Activated CD4-positive, alpha-beta T cell treated with anti-CD3 and anti-CD28 coated beads, Interleukin-2, amount 50 U/mL, for 48 hours (primary cell): ENCODE measurements at regions not wholly inside any gene's neighbourhood (a gene's known extent, or its start where the extent isn't known, plus 50 kb on each side); places are given as distances from the start of the nearest gene placed in this dataset.
"Not testable (repeated sequence)": the region's sequence is repeated elsewhere in the genome, so short reads cannot be mapped to it uniquely, and the experiment has no call there.

Experiments used
- DNase-seq, 2 experiments: peaks; one replicate each; pipeline ENCODE4 v3.0.0-alpha.2; 2020

DNA sequence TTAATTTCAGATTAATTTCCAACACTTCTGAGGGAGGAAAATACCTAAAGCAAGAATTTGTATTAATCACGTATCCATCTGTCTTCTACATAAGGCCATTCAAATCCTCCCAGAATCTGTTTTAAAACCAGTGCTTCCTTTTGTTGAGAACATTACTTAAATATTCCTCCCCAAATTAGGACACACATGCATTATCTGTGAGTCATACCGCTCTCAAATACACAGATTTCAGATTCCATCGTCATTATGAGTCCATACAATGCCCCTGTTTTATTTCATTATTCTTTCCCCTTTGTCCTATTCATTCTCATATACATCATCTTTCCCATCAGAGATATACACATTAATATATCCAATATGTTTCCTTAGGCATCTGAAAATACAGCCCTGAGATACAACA is 57.3 kb upstream of the PRSS12 start:
- no peak for DNase-seq

DNA sequence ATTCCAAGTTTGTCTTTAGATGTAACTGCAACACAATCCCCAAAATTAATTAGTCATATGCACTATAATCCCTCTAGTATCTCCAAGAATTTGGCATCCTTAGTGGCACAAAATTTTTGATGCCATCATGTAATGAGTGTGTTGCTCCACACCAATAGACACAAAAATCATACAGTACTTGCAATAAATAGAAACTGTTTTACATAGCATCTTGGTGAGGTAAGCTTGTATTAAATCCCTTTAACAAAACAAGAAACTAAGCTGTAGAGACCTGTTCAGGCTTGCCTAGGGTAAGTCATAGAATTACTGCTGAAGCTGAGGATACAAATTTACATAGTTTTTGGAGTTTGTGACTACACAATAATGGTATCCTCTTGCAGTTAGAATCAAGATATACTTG is 64.5 kb upstream of the PRSS12 start:
- DNase-seq: no peak

GRCh38 chr4:118417800-118418199 is 65.0 kb upstream of the PRSS12 start:
- DNase-seq: not testable (repeated sequence)

- DNase-seq: not testable (repeated sequence)
These were observed 65.6 kb upstream of the PRSS12 start for GRCh38 chr4:118418396-118418795.

DNA sequence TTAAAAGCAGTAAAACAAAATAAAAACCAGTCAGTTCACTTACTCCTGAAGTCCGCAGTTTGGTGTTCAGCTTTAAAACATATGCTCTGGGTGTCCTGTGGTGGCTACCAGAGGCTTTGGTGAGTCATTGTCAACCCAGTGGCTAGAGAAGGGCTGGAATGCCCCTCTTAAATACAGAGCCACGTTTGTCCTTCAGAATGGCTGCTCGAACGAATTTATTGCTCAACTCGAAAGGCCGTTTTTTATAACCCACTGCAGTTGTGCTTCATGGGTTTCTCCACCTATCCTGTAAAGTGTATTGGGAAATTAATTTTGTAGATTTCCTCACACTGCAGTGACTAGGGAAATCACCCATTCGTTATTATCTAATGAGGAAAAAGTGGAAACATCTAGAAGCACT is 66.8 kb upstream of the PRSS12 start:
- DNase-seq: not testable (repeated sequence)

GRCh38 chr4:118424062-118424461 is 71.3 kb upstream of the PRSS12 start:
- peak; percentile 51 to 59 for DNase-seq

DNA sequence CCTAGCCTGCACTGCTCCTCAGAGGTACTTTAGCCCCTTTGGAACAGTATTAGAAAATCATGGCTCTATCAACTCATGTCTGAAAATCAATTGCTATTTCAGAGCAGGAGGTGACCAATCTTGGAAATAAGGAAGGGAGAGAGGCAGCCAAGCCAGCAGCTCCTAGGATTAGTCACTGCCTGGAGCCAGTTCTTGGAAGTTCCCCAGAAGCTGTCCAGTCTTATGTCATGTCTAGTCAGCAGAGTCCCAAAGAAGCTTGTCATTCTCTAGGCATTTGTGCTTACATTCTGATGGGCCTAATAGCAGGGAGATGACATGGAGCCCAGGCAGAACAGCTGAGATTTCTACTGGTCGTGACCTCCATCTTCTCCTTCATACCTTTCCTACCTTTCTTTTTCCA is 76.1 kb upstream of the PRSS12 start:
- DNase-seq: not testable (repeated sequence)

GRCh38 chr4:118432359-118432758 is 79.6 kb upstream of the PRSS12 start:
- not testable (repeated sequence) for DNase-seq

GRCh38 chr4:118433612-118434375 is 81.0 kb upstream of the PRSS12 start:
- DNase-seq: not testable (repeated sequence)

GRCh38 chr4:118435415-118435814 is 82.6 kb upstream of the PRSS12 start:
- not testable (repeated sequence) for DNase-seq

DNA sequence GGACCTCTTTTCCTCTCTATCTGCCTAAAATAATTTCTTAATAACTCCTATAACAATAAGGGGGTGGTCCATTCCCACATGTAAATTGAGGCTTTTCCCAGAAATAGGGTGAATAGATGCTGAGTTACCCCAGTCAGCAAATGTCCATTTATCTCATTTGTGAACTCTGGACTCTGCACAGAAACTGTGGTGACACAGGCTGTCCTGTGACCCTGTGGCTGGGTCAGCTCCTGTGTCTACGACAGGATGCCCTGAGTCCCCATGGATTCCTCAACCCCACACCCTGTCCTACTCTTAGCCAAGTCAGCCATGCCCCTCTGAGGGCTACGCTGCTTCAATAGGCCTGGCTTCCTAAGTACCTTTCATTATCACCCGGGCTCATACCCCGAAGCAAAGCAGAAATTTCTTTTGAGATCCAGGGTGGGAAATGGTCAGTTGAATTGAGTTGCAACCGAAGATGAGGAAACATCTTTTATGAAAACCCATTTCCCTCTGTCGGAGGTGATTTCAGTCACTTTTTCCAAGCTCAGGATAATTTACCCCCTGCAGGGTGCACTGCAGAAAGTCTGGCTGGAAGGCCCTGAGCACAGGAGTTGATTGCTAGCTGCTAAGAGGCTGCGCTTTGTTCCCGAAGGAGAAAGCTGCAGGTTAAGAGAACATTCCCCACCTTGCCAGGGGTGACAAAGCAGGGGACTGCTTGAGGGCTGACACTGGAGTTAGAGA is 89.5 kb upstream of the PRSS12 start:
- not testable (repeated sequence) for DNase-seq

DNA sequence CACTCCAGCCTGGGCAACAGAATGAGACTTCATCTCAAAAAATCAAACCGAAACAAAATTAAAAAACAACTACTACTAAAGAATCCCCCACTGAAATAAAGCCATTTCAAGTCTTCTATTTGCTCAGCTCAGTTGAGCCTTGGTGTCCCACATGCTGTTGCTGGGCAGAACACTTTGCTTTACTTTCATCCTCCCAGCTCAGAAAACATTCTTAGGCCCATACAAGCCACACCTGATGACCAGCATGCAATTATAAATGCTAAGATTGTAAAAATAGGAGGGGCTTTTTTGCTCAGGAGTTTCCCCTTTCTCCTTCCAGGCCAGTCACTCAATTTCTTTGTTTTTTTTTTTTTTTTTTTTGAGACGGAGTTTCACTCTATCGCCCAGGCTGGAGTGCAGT is 94.6 kb upstream of the PRSS12 start:
- DNase-seq: not testable (repeated sequence)

DNA sequence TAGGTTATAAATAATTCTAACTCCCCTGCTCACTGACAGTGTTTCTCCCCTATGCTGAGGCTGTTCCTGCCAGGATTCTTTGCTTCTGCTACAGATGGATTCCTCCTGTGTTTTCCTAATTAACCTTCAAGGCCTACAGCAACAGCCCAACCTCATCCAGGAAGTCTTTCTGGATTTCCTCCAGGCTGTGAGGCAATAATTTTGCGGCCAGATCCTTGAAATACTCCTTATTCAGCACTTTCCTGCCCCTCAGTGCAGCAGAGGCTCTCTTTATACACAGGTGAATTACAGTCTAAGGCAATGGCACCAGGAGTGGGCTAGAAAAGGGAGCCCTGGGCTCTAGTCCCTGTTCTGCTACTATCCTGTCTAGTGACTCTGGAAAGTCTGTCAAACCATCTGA is 102.1 kb upstream of the PRSS12 start:
- not testable (repeated sequence) for DNase-seq

GRCh38 chr4:118461435-118461834 is 108.6 kb upstream of the PRSS12 start:
- DNase-seq: not testable (repeated sequence)

DNA sequence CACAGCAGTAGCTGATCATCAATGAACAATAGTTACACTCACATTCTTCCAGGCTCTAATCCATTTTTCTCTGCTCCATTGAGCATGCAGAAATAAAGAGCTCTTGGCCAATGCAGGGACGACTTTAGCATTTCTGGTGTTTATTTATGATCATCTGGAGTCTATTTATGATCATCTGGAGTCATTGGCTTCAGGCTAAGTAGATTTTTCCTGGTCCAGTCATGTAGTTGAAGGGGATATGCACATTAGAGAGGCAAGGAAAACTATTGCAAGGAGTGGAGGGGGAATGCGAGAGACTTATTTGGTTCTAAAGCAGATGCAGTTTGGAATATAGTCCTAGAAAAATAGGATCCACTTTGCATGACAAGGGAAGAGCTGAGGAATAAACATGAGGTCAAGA is 113.0 kb upstream of the PRSS12 start:
- DNase-seq: not testable (repeated sequence)

DNA sequence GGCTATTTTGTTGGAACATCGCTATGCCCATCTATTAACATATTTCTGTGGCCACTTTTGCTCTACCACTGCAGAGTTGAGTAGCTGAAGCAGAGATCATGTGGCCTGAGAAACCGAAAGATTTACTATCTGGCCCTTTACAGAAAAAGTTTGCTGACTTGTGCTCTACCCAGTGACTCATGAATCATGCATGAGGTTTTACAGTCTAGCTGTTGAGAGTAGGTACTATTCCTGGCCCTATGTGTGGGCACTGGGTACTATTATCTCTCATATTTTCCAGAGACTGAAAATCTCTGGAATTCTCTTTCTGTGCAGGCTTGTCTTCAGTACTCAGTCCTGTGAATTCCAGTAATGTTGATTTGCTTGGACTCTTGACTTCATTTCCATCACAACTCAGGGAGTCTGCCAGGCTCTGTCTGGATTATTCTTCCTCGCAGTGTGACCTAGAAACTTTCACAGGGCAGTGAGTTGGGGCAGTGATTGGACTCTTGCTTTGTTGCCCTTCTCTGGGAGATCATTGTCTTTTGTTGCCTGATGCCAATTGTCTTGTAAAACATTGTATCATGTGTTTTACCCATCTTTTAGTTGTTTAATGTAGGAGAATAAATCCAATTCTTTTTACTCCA is 121.3 kb upstream of the PRSS12 start:
- not testable (repeated sequence) for DNase-seq

- not testable (repeated sequence) for DNase-seq
These were observed 122.0 kb upstream of the PRSS12 start for GRCh38 chr4:118474771-118475170.

DNA sequence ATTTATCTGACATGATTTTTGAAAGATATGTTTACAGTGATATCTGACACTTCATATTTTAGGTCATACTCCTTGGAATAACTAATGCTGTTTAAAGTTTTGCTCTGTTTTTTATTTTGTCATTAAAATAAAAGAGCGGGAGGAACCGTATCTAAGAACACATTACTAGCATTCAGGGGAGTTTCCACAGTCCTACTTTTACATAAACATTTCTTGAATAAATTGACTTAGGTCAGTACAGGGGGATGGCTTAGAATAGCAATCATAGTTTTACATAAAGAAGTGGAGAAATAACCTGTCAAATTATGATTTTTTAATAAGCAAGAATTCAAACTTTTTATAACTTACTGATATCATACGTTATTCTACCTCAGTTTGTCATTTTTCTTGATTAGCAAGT is 123.1 kb upstream of the PRSS12 start:
- DNase-seq: not testable (repeated sequence)

GRCh38 chr4:118477826-118478225 is 125.0 kb upstream of the PRSS12 start:
- not testable (repeated sequence) for DNase-seq

GRCh38 chr4:118485801-118486314 is 133.1 kb upstream of the PRSS12 start:
- DNase-seq: not testable (repeated sequence)

- DNase-seq: not testable (repeated sequence)
These were observed 140.2 kb upstream of the PRSS12 start for GRCh38 chr4:118492963-118493362.

DNA sequence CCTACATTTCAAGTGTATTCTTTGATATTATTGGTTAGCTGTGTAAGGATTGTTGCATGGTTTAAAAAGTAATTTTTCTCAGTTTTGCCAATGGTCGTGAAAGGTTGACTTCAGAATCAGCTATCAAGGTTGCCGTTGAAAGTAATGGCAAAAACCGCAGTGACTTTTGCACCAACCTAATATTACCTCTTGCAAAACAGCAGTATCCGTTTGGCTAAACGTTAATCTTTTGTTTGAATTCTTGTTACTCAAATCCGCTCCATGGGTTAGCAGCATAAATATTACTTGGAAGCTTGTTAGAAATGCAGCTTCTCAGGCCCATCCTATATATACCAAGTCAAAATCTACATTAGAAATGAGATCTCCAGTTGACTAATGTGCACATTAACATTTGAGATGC is 141.6 kb upstream of the PRSS12 start:
- DNase-seq: not testable (repeated sequence)

DNA sequence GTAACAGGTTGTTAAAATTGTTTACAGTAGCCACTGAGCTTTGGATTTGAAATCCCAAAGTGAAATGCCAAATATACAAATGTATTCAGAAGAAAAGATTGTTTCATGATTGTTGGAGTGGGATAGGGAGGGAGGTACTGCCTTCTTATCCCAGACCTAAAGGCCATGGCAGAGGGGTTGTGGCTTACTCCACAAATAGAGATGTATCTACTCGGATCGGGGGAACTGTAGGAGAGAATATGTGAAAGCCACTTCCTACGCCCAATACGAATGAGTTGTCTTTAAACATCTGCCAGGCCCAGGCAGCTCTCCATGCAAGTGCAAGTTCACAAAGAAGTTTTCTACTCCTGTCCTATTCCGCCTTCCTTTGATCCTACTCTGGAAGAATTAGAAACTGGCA is 150.2 kb upstream of the PRSS12 start:
- not testable (repeated sequence) for DNase-seq
